GM19240 (cell line): ENCODE measurements at regions not wholly inside any gene's neighbourhood (a gene's known extent, or its start where the extent isn't known, plus 50 kb on each side); places are given as distances from the start of the nearest gene placed in this dataset.

Experiments
- DNase-seq: peaks from one replicate; pipeline ENCODE4 v3.0.0; 2011; ENCODE audit warnings: low spot score; ENCODE audit not compliant: insufficient read length

GRCh38 chr2:150019063-150019462 is 431.5 kb upstream of the MMADHC start:
- DNase-seq: no peak

- DNase-seq: no peak
These were observed 425.4 kb upstream of the MMADHC start for GRCh38 chr2:150012986-150013385.

GRCh38 chr2:150011161-150011730 is 423.7 kb upstream of the MMADHC start:
- DNase-seq: no peak

- DNase-seq: no peak
These were observed 421.3 kb upstream of the MMADHC start for GRCh38 chr2:150008901-150009300.

- no peak for DNase-seq
These were observed 420.3 kb upstream of the MMADHC start for GRCh38 chr2:150007815-150008430.

- no peak for DNase-seq
These were observed 419.0 kb upstream of the MMADHC start for GRCh38 chr2:150006591-150006990.

GRCh38 chr2:150003544-150003943 is 416.0 kb upstream of the MMADHC start:
- DNase-seq: no peak

GRCh38 chr2:150001788-150002187 is 414.2 kb upstream of the MMADHC start:
- DNase-seq: no peak

- no peak for DNase-seq
These were observed 409.3 kb upstream of the MMADHC start for GRCh38 chr2:149996901-149997300.

- no peak for DNase-seq
These were observed 406.6 kb upstream of the MMADHC start for GRCh38 chr2:149994057-149994728.

- no peak for DNase-seq
These were observed 405.7 kb upstream of the MMADHC start for GRCh38 chr2:149993316-149993715.

GRCh38 chr2:149991576-149991975 is 404.0 kb upstream of the MMADHC start:
- no peak for DNase-seq

- DNase-seq: no peak
These were observed 403.4 kb upstream of the MMADHC start for GRCh38 chr2:149990965-149991364.

GRCh38 chr2:149989447-149990063 is 402.0 kb upstream of the MMADHC start:
- no peak for DNase-seq

- DNase-seq: no peak
These were observed 400.8 kb upstream of the MMADHC start for GRCh38 chr2:149988361-149988760.

GRCh38 chr2:149986861-149987260 is 399.3 kb upstream of the MMADHC start:
- no peak for DNase-seq

- no peak for DNase-seq
These were observed 396.7 kb upstream of the MMADHC start for GRCh38 chr2:149984311-149984710.

GRCh38 chr2:149972066-149972465 is 384.5 kb upstream of the MMADHC start:
- no peak for DNase-seq

- DNase-seq: no peak
These were observed 367.5 kb upstream of the MMADHC start for GRCh38 chr2:149954981-149955600.

GRCh38 chr2:149953627-149954026 is 366.1 kb upstream of the MMADHC start:
- DNase-seq: no peak

GRCh38 chr2:149931486-149931885 is 343.9 kb upstream of the MMADHC start:
- no peak for DNase-seq

- DNase-seq: no peak
These were observed 340.4 kb upstream of the MMADHC start for GRCh38 chr2:149928011-149928410.
